ENCODE measurements at regions not wholly inside any gene's neighbourhood (a gene's known extent, or its start where the extent isn't known, plus 50 kb on each side); places are given as distances from the start of the nearest gene placed in this dataset.

GRCh38 chr5:155087036-155087435 is 73.5 kb downstream of the KIF4B start:
- TF ChIP-seq EGR1 (IDR thresholded peaks at IDR 0.05; ENCODE audit: low read depth) (no peak), EZH2phosphoT487 (IDR thresholded peaks at IDR 0.05; ENCODE audit: borderline replicate concordance) (no peak), POLR2A (IDR thresholded peaks at IDR 0.05; ENCODE audit: borderline replicate concordance, extremely low read depth, insufficient read depth, insufficient read length) (no peak), POLR2AphosphoS5 (IDR thresholded peaks at IDR 0.05; ENCODE audit: low read depth, low read length) (no peak), CTCF (IDR thresholded peaks at IDR 0.05 in 2 of 3, conservative IDR thresholded peaks at IDR 0.05 in 1 of 3; ENCODE audit: borderline replicate concordance in 1 of 3, insufficient read depth in 1 of 3, low read depth in 2 of 3, low read length in 2 of 3) (no peak), TCF7L2 (IDR thresholded peaks at IDR 0.05; ENCODE audit: borderline replicate concordance, extremely low read depth, insufficient read depth, insufficient read length) (no peak), JUND (IDR thresholded peaks at IDR 0.05) (no peak)
